WTC11 (cell line): ENCODE measurements at regions not wholly inside any gene's neighbourhood (a gene's known extent, or its start where the extent isn't known, plus 50 kb on each side); places are given as distances from the start of the nearest gene placed in this dataset.

Source experiments
- ATAC-seq: fragments of 200-7000 bp; cut with Tn5 transposase; 2 replicates; pipeline ENCODE4 v1.10.0; 2021; ENCODE audit warnings: mild to moderate bottlenecking, moderate library complexity
- CTCF ChIA-PET: fragments of 300-600 bp; sonication (Branson Sonifier 250); formaldehyde crosslinking; loops from one replicate; lab custom pipeline; 2021; ENCODE audit warnings: antibody characterized with exemption; lab: Charles Lee
- POLR2A ChIA-PET: fragments of 350-600 bp; sonication (Branson Sonifier 250); formaldehyde crosslinking; loops from one replicate; lab custom pipeline; 2021; ENCODE audit warnings: antibody characterized with exemption; lab: Charles Lee
- DNase-seq: peaks from one replicate; pipeline ENCODE4 v3.0.0; 2021; ENCODE audit warnings: low spot score
- H3K27ac Mint-ChIP-seq: 2 replicates; pipeline ENCODE4 v1.8.0; 2021; ENCODE audit warnings: mixed read lengths
- H3K27me3 Mint-ChIP-seq: 2 replicates; pipeline ENCODE4 v1.8.0; 2021; ENCODE audit warnings: low read depth, mild to moderate bottlenecking, moderate library complexity, mixed read lengths
- H3K36me3 Mint-ChIP-seq: 2 replicates; pipeline ENCODE4 v1.8.0; 2021; ENCODE audit warnings: mixed read lengths
- H3K4me1 Mint-ChIP-seq: 2 replicates; pipeline ENCODE4 v1.8.0; 2022; ENCODE audit warnings: mixed read lengths
- H3K4me3 Mint-ChIP-seq: 2 replicates; pipeline ENCODE4 v1.8.0; 2021; ENCODE audit warnings: mild to moderate bottlenecking, moderate library complexity, mixed read lengths
- H3K9me3 Mint-ChIP-seq: 2 replicates; pipeline ENCODE4 v1.8.0; 2021; ENCODE audit warnings: mixed read lengths
- CTCF ChIP-seq: fragments of 200-600 bp; IDR thresholded peaks from 2 replicates; pipeline ENCODE4 v1.8.0; 2022; ENCODE audit warnings: antibody characterized with exemption
- ETV6 ChIP-seq: sonication (generic); formaldehyde crosslinking; IDR thresholded peaks from 2 replicates; pipeline ENCODE4 v1.8.1; 2022; ENCODE audit warnings: mild to moderate bottlenecking, missing genetic modification reagents
- FOXJ3 ChIP-seq: sonication (generic); formaldehyde crosslinking; IDR thresholded peaks from 2 replicates; pipeline ENCODE4 v1.9.0; 2021; ENCODE audit warnings: missing genetic modification reagents, mild to moderate bottlenecking, borderline replicate concordance
- JUN ChIP-seq: sonication (generic); formaldehyde crosslinking; IDR thresholded peaks from 2 replicates; pipeline ENCODE4 v1.8.0; 2023; ENCODE audit warnings: mild to moderate bottlenecking, missing genetic modification reagents
- MLX ChIP-seq: sonication (generic); formaldehyde crosslinking; IDR thresholded peaks from 2 replicates; pipeline ENCODE4 v1.8.1; 2023; ENCODE audit warnings: mild to moderate bottlenecking, missing genetic modification reagents, moderate library complexity
- NFYB ChIP-seq: sonication (generic); formaldehyde crosslinking; conservative IDR thresholded peaks from 2 replicates; pipeline ENCODE4 v1.8.0; 2022; ENCODE audit warnings: low read depth, missing genetic modification reagents
- OVOL2 ChIP-seq: fragments of 250-450 bp; sonication (Bioruptor Pico); IDR thresholded peaks from 2 replicates; pipeline ENCODE4 v1.9.0; 2021; ENCODE audit warnings: mild to moderate bottlenecking, borderline replicate concordance
- RELA ChIP-seq: sonication (generic); formaldehyde crosslinking; IDR thresholded peaks from 2 replicates; pipeline ENCODE4 v1.8.1; 2022; ENCODE audit warnings: missing genetic modification reagents, mild to moderate bottlenecking, borderline replicate concordance
- TF ChIP-seq, protein P1 (sequence below): fragments of 250-450 bp; sonication (Bioruptor Pico); IDR thresholded peaks from 2 replicates; pipeline ENCODE4 v1.9.0; 2021; ENCODE audit warnings: moderate library complexity, mild to moderate bottlenecking, inconsistent platforms, borderline replicate concordance
- TF ChIP-seq, protein P2 (sequence below): sonication (generic); formaldehyde crosslinking; IDR thresholded peaks from 2 replicates; pipeline ENCODE4 v1.8.0; 2023; ENCODE audit warnings: missing genetic modification reagents
- TF ChIP-seq, protein P3 (sequence below): sonication (generic); formaldehyde crosslinking; IDR thresholded peaks from 2 replicates; pipeline ENCODE4 v1.8.0; 2022; ENCODE audit warnings: mild to moderate bottlenecking, missing genetic modification reagents
- TF ChIP-seq, protein P4 (sequence below): sonication (generic); formaldehyde crosslinking; IDR thresholded peaks from 2 replicates; pipeline ENCODE4 v1.8.1; 2023; ENCODE audit warnings: mild to moderate bottlenecking, missing genetic modification reagents, borderline replicate concordance
- TF ChIP-seq, protein P5 (sequence below): sonication (generic); formaldehyde crosslinking; IDR thresholded peaks from 2 replicates; pipeline ENCODE4 v1.8.0; 2022; ENCODE audit warnings: missing genetic modification reagents

DNA sequence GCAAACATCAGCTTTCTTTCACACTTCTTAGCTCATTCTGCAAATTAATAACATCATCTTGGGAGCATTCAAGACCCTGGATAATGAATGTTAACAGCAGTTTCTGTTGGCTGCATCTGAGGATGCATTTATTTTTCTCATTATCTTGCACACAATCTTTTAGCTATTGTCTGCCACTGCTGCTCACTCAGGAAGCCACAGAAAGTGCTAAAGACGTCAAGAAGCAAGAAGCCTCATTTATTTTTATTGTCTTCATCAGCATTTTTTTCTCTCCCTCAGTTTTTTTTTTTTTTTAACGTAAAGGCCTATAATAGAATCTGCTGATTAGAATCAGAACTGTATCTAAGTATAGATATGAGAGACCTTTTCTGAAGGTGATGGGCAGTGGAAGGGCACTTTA, 1339.4 kb downstream of the FAM181B start:
- POLR2A ChIA-PET: no interaction called here
- Mint-ChIP-seq H3K4me1 (no peaks in the 10 kb centered on the region), H3K27ac (no peak overlapping the region), H3K27me3 (no peaks in the 10 kb centered on the region; the same call in 1 of the 2 replicates), H3K4me3 (no peak overlapping the region), H3K9me3 (no peaks in the 10 kb centered on the region), H3K36me3 (no peaks in the 10 kb centered on the region)
- ATAC-seq: no peak
- TF ChIP-seq MLX (CRISPR knock-in tag) (no peak), CTCF (no peak), OVOL2 (CRISPR knock-in tag) (no peak), FOXJ3 (no peak), RELA (CRISPR knock-in tag) (no peak), ETV6 (CRISPR knock-in tag) (no peak), JUN (CRISPR knock-in tag) (no peak), NFYB (CRISPR knock-in tag) (no peak)
- TF ChIP-seq, protein P1, sequence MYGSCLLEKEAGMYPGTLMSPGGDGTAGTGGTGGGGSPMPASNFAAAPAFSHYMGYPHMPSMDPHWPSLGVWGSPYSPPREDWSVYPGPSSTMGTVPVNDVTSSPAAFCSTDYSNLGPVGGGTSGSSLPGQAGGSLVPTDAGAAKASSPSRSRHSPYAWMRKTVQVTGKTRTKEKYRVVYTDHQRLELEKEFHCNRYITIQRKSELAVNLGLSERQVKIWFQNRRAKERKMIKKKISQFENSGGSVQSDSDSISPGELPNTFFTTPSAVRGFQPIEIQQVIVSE (CRISPR knock-in tag): no peak
- TF ChIP-seq, protein P2, sequence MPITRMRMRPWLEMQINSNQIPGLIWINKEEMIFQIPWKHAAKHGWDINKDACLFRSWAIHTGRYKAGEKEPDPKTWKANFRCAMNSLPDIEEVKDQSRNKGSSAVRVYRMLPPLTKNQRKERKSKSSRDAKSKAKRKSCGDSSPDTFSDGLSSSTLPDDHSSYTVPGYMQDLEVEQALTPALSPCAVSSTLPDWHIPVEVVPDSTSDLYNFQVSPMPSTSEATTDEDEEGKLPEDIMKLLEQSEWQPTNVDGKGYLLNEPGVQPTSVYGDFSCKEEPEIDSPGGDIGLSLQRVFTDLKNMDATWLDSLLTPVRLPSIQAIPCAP: no peak
- TF ChIP-seq, protein P3, sequence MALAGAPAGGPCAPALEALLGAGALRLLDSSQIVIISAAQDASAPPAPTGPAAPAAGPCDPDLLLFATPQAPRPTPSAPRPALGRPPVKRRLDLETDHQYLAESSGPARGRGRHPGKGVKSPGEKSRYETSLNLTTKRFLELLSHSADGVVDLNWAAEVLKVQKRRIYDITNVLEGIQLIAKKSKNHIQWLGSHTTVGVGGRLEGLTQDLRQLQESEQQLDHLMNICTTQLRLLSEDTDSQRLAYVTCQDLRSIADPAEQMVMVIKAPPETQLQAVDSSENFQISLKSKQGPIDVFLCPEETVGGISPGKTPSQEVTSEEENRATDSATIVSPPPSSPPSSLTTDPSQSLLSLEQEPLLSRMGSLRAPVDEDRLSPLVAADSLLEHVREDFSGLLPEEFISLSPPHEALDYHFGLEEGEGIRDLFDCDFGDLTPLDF (CRISPR knock-in tag): no peak
- TF ChIP-seq, protein P4, sequence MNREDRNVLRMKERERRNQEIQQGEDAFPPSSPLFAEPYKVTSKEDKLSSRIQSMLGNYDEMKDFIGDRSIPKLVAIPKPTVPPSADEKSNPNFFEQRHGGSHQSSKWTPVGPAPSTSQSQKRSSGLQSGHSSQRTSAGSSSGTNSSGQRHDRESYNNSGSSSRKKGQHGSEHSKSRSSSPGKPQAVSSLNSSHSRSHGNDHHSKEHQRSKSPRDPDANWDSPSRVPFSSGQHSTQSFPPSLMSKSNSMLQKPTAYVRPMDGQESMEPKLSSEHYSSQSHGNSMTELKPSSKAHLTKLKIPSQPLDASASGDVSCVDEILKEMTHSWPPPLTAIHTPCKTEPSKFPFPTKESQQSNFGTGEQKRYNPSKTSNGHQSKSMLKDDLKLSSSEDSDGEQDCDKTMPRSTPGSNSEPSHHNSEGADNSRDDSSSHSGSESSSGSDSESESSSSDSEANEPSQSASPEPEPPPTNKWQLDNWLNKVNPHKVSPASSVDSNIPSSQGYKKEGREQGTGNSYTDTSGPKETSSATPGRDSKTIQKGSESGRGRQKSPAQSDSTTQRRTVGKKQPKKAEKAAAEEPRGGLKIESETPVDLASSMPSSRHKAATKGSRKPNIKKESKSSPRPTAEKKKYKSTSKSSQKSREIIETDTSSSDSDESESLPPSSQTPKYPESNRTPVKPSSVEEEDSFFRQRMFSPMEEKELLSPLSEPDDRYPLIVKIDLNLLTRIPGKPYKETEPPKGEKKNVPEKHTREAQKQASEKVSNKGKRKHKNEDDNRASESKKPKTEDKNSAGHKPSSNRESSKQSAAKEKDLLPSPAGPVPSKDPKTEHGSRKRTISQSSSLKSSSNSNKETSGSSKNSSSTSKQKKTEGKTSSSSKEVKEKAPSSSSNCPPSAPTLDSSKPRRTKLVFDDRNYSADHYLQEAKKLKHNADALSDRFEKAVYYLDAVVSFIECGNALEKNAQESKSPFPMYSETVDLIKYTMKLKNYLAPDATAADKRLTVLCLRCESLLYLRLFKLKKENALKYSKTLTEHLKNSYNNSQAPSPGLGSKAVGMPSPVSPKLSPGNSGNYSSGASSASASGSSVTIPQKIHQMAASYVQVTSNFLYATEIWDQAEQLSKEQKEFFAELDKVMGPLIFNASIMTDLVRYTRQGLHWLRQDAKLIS (CRISPR knock-in tag): no peak
- TF ChIP-seq, protein P5, sequence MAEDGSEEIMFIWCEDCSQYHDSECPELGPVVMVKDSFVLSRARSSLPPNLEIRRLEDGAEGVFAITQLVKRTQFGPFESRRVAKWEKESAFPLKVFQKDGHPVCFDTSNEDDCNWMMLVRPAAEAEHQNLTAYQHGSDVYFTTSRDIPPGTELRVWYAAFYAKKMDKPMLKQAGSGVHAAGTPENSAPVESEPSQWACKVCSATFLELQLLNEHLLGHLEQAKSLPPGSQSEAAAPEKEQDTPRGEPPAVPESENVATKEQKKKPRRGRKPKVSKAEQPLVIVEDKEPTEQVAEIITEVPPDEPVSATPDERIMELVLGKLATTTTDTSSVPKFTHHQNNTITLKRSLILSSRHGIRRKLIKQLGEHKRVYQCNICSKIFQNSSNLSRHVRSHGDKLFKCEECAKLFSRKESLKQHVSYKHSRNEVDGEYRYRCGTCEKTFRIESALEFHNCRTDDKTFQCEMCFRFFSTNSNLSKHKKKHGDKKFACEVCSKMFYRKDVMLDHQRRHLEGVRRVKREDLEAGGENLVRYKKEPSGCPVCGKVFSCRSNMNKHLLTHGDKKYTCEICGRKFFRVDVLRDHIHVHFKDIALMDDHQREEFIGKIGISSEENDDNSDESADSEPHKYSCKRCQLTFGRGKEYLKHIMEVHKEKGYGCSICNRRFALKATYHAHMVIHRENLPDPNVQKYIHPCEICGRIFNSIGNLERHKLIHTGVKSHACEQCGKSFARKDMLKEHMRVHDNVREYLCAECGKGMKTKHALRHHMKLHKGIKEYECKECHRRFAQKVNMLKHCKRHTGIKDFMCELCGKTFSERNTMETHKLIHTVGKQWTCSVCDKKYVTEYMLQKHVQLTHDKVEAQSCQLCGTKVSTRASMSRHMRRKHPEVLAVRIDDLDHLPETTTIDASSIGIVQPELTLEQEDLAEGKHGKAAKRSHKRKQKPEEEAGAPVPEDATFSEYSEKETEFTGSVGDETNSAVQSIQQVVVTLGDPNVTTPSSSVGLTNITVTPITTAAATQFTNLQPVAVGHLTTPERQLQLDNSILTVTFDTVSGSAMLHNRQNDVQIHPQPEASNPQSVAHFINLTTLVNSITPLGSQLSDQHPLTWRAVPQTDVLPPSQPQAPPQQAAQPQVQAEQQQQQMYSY (CRISPR knock-in tag): no peak
- CTCF ChIA-PET: no interaction called here
- no peak for DNase-seq
